NCI-H2196 treated with DMSO at 0.1 percent for 48 hours (cell line): ENCODE measurements at regions not wholly inside any gene's neighbourhood (a gene's known extent, or its start where the extent isn't known, plus 50 kb on each side); places are given as distances from the start of the nearest gene placed in this dataset.

ENCODE experiments used
- DNase-seq: peaks from one replicate; lab custom pipeline; 2025; ENCODE audit not compliant: unreplicated experiment; lab: John Stamatoyannopoulos, UW

DNA sequence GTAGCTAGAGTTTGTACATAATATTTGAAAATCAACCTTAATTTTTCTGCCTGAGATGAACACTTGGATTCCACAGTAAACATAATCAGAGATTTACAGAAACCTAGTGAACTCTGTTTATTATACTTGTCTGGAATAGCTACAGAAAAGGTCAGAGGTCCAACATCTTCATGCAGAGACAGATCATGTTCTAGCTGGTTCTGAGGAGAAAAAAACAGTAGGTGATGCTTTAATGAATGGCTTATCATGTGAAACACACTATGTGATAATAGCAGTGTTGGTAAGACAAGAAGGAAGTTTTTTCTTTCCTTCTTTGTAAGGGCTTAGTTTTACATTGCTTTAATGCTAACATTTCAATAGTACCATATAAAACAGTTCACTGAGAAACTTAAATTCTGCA is 846.4 kb upstream of the ZEB2 start:
- no peak for DNase-seq

DNA sequence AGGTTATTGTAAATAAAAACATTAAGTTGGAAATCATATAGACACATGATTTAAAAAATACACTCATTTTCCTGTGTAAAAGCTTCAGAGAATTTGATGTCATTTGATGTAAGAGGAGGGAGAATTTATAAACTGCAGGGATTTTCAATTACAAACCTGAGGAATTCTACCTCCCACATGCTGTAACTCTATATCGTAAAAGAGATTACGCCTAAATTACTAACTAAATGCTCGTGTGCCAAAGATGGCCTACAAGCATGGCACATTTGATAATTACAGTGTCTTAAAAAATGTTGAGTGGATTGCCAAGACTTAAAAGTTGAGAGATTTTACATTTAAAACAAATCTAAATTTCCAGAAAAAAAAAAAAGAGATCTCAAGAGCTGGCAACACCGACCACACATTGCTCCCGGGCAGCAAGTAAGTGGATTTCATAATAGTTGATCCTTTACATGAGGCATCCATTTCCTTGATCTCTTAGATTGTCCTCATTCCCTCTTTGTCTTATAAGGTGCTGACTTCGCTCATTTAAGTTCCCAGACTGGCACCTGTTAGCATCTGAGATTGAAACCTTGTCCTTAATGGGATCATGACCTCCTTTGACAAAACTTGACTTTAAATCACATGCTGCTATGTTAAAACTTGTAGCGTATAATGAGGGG is 840.3 kb upstream of the ZEB2 start:
- DNase-seq: no peak

DNA sequence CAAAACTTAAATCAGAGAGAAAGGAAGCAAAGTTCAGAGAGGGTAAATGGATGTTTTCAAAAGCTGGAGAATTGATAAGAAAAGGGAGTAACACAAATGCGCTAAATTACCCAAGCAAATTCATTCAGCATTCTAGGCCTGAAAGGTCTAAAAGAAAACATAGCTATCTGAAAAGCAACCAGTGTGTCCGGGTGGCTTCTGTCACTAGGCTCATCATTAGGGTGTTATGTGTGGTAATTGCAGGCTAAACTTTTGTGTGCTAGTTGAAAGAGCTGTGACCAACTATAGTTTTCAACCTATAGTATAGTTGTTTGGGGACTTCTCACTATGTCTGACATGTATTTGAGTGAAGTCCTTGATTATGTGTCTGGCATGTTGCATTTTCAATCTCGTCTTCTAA is 839.6 kb upstream of the ZEB2 start:
- DNase-seq: no peak

DNA sequence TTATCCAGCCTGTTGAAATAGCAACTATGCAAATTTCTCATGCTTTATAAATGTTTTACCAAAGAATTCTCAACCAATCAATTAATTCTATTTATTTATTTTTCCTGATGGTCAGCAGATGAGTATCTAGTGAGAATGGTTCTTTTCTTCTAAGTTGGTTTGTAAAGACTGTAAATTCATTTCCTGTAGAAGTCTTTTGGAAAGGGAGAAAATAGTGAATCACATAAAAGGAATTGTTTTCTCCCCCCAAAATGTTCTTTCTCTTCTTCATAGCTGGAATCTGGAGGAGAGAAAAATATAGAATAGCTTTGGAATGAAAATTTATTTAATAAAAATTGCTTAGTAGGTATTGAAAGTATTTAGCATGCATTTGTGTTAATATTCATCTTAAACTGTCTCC is 836.1 kb upstream of the ZEB2 start:
- no peak for DNase-seq

DNA sequence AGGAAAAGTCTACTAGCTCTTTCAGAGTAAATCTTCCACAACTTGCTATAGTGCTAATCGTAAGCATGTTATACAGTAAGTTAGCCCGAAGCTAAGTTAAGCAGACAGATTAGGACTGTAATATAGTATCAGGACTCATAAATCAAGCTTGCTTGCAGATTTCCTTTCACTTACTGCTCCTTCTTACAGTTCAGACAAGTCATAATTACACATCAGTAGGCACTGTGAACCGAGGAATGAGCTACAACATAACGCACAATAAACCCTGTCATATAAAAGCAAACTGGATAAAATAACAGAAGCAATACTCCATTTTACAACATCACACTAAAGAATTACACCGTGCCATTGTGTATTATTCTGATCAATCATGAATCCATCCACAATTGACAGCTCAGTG is 832.6 kb upstream of the ZEB2 start:
- no peak for DNase-seq

DNA sequence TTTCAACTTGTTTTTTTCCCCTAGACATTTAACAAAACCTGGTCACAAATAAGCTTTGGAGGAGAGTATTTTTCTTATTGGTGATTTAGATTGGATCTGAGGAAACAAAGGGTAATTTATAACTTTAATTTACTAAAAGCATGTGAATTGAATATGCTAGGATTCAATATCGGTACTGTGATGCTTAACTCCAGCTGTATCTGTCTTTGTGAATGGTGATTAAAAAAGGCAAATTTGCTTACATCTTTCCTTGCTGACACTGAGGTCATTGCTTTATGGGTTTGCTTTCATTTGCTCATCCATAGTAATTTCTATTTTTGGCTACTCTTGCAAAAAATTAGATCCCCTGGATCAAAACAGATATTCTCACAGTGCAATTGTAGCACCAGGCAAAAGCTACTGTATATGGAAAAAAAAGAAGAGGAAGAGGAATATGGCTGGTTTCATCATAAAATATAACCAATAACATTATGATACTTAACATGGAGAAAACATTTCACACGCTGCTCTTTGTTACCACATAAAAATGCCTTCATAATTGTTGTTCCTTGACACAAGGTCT is 832.0 kb upstream of the ZEB2 start:
- DNase-seq: no peak

DNA sequence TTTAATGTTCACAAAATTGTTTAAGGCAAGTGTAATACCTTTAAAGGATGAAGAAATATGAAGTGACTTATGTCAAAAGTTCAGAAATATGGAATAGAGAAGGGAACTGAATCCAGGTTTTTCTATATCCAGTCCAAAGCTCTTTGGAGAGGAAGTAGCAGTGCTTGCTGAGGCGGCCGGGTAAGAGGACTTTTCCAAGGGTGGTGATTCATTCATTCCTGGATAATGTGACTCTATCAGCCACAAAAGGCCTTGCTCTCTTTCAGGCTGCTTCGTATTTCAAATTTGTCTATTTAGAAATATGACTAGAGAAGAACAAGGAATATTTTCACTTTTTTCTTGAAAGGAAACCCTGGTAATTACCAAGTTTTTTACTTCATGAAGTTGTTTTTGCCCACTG is 830.1 kb upstream of the ZEB2 start:
- no peak for DNase-seq

DNA sequence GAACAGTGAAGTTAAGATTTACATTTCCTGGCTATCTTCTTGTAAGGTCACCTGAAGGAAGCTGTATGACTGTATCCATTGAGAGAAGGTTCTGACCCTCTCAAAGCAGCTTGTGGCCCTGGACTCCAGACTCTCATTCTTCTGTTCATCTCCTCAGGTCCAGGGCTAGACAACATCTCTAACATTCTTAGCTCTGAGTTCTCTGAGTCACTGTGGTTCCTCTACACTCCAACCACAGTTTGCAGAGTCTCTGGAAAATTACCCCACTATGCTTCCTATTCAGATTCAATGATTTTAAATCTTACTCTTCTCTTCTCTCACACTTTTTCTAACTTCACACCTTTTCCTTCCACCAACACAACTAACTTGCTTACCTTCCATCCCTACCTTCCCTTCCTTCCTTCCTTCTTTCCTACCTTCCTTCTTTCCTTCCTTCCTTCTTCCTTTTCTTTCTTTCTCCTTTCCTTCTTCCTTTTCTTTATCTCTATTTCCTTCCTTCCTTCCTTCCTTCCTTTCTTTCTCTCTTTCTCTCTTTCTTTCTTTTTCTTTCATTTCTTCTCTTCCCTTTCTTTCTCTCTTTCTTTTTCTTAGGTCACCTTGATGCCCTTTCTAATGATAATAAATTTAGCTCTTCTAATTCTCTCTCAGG is 824.3 kb upstream of the ZEB2 start:
- DNase-seq: no peak

DNA sequence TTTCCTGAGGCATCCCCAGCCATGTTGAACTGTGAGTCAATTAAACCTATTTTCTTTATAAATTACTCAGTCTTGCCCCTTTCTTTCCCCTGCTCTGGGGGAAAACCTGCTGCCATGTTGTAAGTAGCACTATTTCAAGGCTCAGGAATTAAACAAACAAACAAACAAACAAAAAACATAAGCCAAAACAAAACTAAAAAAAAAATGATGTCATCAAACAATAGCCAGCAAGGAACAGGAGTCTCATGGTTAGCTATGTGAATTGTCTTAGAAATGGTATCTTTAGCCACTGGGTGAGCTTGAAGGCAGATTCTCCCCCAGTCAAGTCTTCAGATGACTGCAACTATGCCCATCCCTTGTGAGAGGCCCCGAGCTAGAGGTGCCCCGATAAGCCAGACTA is 823.4 kb upstream of the ZEB2 start:
- DNase-seq: no peak

DNA sequence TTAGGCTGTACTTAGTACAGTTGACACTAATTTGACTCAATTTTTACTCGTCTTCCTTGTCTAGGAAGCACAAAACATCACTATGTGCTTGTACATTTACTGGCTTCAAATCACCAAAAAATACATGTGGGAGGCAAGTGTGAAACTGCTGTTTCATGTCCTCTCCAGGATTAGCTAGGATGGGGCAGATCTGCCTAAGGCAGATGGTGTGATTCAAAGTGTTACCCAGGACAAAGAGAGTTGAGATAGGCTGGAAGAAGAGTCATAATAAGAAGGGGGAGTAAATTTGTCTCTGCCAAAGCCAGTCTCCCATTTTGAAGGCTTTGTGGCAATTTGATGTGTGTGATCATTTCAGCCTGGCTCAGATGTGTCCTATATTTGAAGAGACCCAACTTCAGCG is 821.6 kb upstream of the ZEB2 start:
- no peak for DNase-seq

DNA sequence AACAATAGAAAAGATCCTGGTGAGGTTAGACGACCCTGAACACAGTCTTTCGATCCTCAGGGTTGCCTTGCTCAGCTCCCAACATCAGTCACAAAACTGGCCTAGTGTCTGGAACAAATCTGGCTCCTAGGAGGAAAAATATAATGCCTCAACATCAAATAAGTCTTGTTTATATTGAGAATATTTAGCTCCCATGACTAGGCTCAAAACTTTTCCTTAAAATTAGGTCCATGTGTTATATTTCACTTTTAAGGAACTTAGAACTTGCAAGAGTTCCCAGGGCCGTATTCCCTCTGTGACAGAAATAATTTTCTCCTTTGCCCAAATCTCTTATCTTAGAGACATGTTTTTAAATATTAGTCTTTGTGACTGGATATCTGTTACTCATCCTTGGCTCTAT is 819.7 kb upstream of the ZEB2 start:
- no peak for DNase-seq

DNA sequence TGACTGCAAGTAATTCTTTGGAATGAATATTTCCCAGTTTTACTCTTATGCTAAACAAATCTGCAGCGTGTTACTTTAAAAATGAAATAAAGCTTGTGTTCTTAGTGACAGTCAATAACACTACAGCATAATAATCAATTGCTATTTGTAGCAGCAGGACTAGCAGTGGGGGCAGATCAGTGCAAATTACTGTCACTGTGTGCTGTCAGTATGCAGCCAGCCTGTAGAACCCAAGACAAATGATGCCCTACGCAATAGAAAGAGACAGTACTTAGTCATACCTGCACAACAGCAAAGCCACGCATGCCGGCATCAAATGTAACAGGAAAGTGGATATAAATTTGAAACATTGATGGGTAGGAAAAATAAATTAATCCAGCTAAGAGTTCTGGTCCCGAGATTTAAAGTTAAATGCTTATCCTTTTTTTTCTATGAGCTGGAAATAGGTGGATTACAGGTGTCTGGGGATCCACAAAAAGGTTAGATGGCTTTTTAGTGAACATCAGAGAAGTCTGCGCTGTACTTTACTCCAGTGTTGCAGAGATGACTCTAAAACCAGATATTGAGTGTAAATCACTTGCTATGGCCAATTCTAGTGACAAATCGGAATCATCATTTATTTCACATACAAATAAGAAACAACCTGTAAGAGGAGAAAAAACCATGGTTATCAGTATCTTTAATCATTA is 812.4 kb upstream of the ZEB2 start:
- DNase-seq: no peak

DNA sequence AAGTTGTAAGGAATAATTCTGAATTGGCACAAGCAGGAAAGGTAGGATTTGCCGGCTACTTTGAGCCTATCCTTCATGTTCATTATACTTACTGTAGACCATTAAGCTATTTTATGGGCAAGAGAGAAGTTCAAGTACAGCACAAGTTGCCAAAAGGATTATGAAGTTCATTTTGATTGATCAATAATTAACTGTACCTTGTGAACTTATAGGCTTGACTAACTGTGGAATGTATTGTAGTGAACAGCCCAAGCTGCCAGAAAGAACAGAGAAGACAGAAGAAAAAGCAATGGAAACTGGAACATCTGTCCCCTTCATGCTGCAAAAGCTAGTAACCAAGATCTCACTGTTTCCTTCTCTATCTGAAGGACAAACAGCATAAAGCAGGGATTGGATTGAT is 810.1 kb upstream of the ZEB2 start:
- DNase-seq: no peak

DNA sequence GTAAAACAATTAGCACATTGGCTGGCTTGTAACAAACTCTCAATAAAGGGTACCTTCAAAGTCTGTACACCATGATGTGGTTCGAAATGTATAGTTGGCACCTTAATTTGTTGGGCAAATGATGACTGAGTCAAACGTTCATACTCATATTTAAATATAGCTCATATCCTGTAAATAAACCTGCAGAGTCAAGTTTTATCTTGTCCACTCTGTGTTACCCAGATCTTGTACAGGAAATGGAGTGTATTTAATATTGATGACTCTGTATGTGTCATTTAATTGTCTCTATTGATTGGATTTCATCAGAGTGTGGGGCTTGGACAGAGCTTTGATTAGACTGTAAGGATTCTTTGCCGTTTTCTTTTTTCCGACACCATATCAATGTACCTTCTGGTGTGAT is 805.6 kb upstream of the ZEB2 start:
- DNase-seq: no peak

DNA sequence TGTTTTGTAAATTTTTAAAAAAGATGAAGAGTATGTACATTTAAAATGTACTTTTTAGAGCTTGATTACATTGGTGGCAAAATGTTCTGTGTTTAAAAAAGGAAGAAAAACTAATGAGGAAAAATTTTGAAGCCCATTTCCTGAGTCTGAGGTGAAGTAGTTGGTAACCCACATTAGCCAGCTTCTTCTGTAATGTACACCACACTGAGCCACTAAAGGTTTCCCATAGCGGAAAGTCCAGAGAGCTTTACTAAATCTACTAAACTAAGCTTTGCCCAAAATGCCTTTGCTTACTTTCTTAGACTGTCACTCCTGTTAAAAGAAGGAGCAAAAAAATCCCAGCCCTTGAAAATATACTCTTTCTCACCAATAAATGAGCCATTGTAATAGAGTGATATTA is 804.8 kb upstream of the ZEB2 start:
- no peak for DNase-seq

DNA sequence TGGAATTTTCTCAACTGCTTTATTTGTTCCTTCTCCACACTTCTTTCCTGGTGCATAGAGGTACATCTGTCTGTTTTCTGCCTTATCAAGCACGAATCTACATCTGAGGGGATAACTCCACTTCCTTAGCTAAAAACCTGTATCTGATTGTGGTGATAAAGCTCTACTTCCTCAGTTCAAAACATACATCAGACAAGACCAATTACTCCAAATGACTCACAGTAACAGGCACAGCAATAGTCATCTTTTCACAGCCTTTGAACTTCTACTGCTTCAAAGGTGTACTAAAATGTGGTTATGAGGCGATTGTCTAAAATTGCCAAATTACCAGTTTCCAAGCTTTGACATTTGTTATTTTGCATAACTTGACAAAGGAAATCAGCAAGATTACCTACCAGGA is 803.6 kb upstream of the ZEB2 start:
- no peak for DNase-seq

DNA sequence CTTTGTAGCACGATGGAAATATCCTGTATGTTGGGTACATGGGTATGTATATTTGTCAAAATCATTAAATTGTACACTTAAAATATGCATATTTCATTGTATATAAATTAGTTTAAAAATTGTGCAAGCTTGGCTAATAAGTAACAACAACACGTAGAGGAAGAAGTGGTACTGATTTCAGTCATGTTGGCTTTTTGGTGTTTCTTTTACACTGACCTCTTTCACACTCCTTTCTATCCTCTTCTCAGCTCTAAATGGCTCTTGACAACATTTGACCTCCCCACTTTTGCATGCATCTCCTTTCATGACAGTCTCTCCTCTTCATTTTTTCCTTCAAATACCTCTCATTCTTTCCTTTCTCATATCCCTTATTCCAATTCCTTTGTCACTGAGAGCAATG is 801.4 kb upstream of the ZEB2 start:
- no peak for DNase-seq

DNA sequence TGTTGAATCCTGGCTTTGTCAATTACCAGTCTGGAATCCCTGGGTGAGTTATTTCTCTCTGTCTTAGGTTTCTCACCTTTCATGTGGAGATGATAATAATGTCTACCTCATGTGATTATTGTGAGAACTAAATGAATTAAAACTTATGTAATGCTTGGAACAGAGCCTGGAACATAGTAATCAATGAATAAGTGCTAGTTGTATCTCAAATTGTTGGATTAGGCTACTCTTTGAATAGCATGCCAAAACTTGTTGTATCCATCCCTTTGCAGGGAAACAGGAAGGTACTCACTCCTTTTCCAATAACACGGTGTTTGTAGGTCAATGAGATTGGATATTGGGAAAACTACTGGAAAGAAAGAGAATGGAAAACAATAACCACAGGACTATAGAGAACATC is 796.6 kb upstream of the ZEB2 start:
- no peak for DNase-seq

DNA sequence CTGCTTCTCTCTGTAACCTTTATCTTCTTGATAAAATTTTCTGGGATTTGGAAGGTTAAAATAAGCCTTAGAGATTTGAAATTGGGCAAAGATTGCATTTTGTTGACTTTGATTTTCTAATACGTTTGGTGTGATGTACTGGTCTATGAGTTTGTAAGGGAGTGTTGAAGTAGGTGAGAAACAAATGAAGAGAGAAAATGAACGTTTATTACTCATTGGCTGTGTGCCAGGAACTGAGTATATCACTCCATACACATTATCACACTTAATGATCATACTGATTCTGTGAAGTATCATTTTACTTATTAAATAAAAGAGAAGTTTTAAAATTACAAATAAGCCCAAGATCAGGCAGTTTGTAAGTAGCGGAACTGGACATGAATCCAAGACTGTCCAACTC is 795.1 kb upstream of the ZEB2 start:
- no peak for DNase-seq

DNA sequence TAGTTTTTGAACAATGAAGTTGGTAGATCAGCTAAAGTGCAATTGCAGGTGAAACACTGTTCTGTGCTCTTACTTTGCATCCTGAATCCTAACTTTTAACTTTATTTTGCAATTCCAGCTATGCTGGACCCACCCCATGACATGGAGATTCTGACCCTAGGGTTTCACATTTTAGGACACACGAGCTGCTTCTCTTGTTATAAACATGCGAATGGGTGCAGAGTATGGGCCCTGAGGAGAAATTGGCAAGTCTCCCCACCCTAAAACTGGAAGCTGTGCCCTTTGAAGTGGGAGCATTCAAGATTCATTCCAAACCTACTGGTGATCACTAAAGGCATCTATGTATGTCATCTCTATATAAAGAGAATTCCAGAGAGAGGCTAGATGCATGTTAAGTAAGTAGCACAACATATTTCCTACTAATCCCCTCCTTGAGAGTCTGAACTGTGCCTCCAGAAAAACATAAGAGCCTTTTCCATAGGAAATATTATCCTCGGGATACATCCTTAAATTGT is 794.3 kb upstream of the ZEB2 start:
- DNase-seq: no peak

DNA sequence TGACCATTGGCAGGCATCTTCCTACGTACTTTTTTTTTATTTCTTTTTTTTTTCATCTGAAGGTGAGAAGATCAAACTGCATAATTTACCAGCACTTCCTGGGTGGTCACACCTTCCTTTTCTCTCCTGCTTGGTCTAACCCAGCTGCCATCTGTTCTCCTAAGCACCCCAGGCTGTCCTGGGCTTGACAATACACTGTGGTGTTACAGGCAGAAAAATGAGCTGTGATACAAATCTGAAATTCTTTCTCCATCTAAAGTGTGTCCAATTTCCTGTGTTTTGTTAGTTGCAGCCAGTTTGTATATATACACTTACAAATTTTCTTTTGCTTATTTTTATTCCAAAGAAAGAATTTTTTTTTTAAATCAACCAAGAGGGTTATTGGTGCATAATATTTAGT is 786.0 kb upstream of the ZEB2 start:
- DNase-seq: no peak

DNA sequence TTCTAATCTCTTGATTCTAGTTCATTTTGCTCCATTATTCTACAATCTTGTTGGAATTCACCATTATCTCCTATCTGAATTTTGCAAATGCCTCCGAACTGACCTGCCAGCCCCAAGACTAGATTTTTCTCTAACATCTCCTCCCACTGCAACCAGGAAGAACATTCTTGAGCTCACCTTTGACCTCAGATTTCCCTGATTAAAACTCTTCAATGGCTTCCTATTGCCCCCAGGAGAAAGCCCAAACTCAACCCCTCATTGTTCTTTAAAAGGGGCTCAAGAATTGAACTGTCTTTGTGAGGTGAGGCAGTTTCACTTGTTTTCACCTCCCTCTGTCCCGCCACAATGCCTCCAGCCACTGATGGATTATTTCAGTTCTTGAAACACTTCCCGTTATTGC is 784.6 kb upstream of the ZEB2 start:
- no peak for DNase-seq
